Inferior parietal cortex (tissue), 1 donor: ENCODE measurements at regions not wholly inside any gene's neighbourhood (a gene's known extent, or its start where the extent isn't known, plus 50 kb on each side); places are given as distances from the start of the nearest gene placed in this dataset.
"Not testable (repeated sequence)": the region's sequence is repeated elsewhere in the genome, so short reads cannot be mapped to it uniquely, and the experiment has no call there.

Experiments
- DNase-seq: peaks from one replicate; pipeline ENCODE4 v3.0.0-alpha.2; 2016; ENCODE audit errors: extremely low spot score

DNA sequence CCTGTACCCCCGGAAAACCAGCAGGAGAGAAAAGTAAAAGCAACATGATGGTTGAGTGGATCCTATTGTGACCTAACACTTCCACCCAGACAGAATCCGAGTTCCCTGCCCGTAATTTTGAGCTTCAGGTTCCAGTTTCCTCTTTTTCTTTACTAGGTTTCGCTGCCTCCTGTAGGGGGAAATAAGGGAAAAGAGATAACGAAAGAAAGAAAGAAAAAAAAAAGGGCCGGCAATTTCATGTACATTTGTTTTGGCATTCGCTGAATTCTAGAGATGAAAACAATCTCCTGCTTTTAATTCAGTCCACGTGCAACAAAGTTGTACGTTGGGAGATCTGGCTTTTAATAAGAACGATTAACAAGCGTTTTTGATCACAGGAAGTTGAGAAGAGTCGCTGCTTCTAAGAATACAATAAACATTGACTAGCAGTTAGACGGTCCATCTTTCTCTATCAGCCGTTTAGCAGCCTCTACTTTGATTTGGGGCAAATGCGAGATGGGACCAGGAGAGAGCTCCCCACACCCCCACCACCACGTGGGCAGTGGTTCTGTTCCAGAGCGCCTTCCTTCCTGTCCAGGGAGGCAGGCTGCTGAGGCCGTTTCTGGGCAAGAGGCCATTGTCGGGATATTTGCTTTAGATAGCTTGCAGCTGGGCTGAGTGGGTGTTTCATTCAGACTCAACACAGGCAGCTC is 155.9 kb upstream of the RUNX1 start:
- peak; percentile 44 for DNase-seq

DNA sequence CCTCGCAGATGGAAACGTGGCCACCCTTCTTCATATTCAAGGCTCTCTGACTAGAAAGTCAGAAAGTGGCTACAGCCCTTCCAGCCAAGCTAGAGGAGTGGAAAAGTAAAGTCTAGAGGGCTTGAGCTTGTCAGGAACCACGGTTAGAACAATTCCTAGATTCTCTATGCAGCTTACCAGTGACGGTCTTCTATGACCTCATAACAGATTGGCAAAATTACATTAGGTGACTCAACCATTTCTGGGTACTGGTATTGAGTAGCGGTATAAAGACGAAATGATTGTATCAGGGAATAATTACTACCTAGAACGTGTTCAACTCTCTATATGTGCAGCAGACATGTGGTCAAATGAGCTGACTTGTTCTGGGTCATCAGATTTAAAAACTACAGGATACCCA is 155.0 kb upstream of the RUNX1 start:
- DNase-seq, result no peak

DNA sequence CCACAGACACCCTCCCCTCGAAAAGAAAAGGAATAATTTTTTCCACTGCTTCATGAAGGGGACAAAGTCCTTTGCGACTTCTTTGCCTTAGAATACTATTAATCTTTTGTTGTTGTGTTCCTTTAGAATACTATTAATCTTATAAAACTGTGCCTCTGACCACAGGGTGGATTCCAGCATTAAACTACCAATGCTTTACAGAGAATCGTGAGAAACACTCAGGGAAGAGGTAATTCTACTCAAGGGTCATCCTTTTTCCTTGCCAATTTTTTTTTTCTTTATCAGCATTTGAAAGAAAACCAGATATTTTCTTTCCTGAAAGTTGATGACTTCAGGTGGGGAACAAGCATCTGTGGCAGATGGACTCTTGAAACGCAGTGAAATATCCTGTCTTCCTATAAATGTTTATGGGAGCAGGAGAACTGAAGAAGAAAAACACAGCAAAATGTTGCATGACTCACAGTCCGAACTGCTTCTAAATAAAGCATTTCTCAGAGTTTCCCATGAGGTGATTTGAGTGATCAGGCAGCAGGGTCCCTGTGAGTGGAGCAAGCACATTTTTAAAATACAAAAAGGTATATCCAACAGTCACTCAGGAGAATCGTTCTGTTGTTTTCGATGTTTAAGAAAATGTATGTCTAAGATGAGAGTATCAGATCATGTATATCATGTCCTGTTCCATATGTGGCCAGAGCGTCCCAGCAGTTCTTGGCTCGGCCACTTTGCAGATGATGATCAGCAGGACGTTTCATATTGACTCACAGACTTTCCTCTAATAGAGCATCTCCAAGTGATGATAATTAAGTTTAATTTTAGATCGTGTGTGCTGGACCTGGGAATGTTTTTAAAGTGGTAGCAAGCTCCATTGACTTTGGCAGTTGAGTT is 154.2 kb upstream of the RUNX1 start:
- no peak for DNase-seq

DNA sequence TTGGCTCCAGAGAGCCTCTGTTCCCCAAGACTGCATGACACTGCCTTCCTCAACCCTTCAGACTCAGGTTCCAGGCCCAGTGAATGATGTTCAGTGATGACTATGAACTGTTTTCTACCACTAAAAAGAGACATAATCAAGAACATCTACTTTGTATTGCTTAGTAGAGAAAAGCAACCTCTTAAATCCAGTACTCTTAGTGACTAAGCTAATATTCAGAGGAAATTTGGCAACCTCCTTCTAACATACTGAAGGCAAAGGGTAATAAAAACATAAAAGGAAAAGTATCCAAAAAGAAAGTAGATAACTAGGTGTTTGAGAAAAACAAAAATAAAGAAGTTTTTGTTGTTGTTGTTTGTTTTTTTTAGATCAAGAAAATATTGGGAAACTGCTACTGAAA is 153.3 kb upstream of the RUNX1 start:
- no peak for DNase-seq

DNA sequence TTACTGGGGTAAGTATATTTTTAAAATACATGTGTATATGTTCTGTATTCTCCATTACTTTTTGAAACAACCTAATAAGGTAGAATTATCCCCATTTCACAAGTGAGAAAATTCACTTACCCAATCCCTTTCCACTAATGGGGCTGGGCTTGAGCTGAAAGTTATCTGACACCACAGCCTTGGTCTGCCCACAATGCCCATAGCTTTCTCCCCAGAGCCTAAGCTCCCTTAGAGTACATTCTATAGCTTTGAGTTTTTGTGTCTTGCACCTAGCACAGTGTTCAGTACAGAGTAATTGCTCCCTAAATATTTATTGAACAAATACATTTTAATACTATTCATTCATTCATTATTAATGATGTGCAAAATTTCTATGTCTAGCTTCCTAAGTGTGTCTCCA is 152.7 kb upstream of the RUNX1 start:
- DNase-seq, result no peak

DNA sequence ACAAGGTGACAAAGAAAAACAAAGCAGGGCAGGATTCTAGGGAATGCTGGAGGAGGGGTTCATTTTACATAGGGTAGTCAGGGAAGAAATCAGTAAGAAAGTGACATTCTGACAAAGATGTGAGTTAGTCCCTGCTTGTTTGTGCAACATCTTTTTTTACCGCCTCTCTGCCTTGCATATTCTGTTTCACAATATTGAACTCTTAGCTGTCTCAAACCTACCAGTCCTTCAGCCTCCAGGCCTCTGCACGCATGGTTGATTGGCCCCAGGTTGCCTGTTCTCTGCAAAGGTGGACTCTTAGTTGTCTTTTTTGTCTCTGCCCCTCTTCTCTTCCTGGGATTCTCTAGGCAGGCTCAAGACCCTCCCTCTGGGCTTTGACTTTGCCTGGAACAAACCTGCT is 152.2 kb upstream of the RUNX1 start:
- DNase-seq, result no peak

DNA sequence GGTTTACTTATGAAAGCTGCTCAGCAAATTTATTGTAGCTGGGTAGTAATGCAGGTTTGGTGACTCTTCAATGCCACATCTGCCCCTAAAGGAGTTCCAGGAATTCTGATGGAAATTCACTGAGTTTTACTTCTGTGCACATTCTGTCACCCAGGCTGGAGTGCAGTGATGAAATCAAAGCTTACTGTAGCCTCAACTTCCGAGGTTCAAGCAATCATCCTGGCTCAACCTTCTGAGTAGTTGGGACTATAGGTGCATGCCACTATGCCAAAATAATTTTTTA is 150.6 kb upstream of the RUNX1 start:
- DNase-seq, result no peak

DNA sequence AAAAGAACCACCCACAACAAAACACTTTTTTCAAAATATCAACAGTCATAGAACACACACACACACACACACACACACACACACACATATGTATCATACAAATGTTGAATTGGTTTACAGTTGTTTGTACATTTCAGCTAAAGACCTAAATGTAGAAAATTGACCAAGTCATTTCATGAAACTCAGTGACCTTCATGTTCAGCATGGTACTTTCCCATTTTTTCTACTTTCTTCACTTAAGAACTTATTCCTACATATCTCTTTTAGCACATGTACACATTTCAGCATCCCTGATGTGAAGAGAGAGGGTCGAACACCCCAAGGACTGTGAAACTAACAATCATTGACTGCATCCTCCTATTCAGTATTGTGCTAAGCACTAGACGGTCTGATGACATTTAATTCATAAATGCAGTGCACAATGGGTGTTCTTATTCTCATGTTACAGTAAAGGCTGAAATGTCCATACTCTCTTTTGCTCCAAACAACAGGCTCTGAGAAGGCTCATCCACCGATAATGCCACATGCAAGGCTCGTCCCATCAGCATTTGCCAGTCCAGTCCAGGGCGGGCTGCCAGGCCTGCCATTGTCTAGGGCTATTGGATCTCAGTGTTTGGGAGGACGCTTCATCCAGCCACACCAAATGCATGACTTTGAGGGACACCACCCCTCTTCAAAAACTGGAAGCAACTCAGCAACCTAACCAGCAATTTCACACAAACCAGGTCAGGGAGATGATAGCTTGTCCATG is 150.1 kb upstream of the RUNX1 start:
- no peak for DNase-seq

DNA sequence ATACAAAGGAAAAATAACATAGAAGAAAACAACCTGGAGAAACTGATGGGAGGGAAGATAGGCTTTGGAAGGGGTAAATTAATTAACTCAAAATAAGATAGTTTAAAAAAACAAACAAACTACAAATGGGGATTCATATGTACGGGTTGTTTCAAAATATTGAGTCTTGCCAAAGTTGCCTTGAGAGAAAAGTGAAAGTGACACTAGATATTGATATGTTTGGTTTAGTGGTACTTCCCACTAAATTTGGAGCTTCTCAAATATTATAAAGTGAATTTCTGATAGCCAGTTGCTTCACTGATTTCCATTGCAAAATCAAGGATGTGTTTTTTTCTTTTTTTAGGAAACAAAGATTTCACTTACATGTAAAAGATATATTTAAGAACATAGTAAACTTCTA is 149.5 kb upstream of the RUNX1 start:
- no peak for DNase-seq

DNA sequence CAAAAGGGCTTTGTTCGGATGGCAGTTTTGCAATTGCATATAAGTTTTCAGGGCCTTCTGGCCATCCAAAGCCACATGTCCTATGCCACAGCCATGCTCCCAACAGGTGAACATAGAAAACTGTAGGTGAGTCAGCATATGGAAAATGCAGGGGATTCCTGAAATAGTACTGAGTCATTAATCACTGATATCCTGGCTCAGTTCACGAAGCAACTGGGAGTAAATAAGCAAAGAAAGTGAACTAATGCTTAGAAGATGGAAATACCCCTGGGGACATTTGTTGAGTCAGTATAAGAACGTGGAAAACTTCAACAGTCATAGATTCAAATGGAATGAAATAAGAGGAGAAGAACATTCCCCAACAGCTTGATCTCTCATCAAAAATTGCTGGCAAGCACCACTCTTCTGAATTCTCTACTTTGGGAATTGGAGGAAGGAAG is 148.9 kb upstream of the RUNX1 start:
- no peak for DNase-seq

DNA sequence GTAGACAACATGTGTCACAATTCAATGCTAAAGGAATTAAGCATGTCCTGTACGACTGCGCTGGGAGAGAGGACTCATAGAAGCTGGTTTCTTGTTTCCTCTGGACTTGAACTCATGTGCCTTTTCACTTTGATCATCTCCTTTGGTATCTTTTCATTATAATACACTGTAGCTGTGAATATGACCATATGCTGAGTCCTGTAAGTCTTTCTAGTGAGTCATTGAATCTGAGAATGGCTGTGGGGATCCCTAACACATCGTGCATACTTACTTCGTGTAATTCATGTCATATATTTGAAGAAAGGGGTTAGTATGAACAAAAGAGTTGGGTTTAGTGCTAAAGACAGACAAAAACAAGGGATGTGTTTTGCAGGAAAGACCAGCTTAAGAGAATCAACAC is 148.1 kb upstream of the RUNX1 start:
- no peak for DNase-seq

DNA sequence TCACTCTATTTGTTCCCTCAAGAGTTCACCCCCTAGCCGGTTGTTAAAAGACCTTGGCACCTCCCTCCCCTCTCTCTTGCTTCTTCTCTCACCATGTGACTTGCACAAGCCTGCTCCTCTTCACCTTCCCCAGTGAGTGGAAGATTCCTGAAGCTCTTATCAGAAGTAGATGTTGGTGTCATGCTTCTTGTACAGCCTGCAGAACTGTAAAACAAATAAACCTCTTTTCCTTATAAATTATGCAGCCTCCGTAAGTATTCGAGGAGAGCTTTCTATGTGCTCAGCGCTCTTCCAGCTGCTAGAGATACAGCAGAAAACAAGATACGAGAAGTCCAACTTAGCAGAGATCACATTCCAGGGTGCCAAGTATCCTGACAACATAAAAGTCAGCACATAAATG is 147.0 kb upstream of the RUNX1 start:
- no peak for DNase-seq

DNA sequence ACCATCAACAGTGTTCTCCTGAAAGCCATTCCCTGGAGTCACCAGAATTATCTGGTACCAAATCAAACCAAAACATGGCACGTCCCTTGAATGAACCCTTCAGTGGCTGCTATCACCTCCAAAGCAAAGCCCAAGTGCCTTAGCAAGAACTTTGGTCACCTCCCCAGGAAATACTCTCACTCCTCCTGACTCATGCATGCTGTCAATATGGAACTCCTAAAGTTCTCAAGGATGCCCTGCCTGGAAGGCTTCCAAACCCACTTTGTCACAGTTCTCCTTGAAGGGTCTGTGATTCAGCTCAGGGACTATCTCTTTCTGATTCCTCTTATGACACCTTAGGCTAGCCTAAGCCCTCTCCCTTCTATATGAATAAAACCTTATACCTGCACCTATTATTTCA is 146.1 kb upstream of the RUNX1 start:
- no peak for DNase-seq

DNA sequence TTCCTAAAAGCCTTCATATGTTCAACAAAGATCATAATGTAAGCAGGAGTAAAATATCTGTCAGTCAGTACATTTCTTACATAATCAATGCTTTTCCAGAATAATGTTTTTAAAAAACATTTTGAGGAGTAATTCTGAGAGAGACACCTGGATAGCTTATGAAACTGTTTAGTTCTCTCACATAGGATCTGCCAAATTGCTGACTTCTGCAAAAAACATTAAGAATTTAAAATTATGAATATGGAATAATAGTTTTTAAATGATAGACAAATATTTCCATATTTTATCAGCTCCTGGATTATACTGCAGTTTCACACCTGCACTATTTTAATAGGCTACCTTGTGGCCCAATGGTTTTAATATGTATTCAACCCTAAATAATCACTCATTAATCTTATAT is 142.7 kb upstream of the RUNX1 start:
- DNase-seq, result no peak

DNA sequence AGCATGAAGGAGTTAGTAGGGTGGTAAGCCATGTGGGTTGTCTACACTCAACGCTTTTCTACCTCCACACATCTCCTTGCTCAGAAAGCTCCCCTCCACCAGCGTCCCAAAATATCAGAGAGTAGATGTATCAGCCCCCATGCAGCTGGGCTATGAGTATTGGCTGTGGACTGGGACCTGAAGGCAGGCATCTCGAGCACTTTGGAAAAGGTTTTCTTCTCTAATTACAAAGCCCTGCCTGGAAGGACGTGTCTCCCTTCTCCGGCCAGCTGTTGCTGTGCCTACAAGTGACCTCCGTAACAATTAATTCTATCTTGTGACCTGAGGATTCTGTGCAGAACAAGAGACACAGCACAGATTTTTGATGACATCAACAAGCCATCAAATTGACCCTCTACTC is 142.0 kb upstream of the RUNX1 start:
- DNase-seq, result no peak

DNA sequence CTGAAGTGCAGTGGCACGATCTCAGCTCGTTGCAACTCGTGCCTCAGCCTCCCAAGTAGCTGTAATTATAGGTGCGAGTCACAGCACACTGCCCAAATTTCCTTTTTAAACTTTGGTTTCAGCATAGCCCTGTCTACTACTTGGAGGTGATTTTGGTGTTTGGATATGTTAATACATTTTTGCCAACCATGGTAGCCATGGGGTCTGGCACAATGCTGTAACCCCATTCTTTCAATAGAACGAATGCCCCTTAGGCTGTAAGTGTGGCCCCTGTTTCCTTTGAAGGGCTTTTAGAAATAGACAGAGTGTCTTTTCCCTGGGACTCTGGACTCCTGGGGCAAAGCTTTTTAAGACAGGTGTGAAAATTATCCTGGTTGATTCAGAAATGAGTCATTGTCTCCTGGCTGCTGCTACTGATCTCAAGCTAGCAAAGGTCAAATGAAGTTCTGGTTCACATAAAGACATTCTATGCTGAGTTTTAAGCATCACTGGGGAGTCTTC is 141.1 kb upstream of the RUNX1 start:
- DNase-seq, result no peak

DNA sequence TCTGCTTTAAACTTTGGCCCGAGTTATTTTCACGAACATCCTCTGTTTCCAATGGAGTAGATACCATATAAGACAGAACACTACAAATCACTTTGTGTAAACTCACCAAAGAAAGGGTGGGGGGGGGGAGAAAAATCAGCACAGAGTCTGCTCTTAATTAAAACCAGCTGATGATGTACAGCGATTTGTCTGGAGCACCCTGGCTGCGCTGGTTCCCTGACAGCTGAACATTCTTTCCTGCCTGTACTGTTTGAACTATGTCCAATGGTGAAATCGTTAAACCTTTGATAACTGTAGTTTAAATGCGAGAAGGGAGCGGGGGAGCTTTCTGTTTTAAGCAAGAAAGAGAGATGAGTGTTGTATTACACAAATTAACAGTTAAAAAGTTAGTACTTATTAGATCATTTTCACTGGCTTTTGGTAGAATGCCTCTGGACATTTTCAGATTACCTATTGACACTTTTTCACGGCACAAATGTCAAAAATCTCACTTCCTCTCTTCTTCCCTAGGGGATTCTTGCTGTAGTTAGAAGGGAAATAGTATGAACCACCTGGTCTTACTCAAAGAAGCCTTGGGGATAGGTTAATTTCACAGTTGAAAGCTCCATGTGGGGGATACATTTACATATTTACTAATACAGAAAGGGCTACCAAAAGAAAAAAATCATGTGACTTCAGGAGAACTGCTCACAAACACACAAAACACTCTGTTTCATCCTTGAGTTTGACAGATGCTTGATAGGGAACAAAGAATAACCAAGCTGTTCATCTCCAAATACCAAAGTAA is 140.2 kb upstream of the RUNX1 start:
- DNase-seq, result no peak

DNA sequence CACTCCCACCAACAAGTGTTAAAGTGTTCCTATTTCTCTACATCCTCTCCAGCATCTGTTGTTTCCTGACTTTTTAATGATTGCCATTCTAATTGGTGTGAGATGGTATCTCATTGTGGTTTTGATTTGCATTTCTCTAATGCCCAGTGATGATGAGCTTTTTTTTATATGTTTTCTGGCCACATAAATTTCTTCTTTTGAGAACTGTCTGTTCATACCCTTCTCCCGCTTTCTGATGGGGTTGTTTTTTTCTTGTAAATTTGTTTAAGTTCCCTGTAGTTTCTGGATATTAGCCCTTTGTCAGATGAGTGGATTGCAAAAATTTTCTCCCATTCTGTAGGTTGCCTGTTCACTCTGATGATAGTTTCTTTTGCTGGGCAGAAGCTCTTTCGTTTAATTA is 134.3 kb upstream of the RUNX1 start:
- DNase-seq, result not testable (repeated sequence)

DNA sequence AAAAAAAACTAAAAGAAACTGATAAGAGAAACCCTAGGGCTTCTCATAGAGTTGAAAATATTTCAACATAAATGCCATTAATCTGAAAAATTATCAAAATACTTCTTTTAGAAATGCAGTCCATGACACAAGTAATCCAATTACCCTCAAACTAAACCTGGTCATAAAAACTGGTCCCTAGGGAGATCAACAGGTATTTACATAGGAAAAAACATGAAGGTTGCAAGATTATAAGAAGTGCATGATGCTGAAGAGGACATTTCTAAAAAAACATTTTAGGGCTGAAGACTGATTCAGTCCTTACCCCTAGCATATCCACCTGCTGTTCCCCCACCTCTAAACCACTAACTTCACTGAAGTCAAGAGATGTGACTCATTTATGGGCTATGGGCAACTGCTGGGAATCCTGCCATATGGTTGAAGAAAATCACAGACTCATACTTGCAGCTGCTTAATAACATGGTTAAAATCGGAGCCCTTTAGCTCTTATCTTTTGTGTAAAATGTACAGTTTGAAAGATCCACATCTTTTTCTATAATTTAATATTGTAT is 131.0 kb upstream of the RUNX1 start:
- DNase-seq, result no peak

DNA sequence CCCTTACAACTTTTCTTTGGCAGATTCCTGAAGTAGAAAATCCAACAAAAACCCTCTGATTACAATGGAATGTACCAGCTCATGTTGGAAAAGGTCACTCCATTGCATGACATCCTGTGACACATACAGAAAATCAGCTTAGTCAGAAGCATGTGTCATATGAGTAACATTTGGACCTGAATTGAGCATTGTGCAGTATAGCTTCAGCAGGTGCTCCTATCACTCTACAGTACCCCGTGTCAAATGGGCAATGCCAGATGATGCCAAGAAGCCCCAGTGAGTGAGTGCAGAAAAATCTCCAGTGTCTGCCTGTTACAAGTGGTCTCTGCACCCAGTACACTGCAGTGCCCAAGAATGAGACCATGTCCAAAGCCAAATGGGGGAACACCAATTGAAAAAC is 129.7 kb upstream of the RUNX1 start:
- DNase-seq, result no peak

DNA sequence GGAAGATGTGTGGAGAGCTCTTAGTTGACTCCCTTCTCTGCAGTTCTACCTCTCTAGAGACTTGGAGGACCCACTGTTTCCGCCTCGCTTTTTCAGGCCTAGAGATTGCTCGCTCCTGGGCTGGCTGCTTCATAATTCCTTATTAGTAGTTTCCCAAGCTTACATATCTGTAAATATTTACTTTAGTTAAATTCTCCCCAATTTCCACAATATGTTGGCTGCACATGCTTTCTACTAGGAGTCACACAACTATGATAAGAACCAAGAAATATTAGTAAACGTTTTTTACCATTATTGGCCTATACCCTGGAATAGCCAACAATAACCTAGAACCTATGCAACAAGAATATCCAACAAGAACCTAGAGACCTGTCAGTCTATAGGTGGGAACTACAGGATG is 129.0 kb upstream of the RUNX1 start:
- no peak for DNase-seq

DNA sequence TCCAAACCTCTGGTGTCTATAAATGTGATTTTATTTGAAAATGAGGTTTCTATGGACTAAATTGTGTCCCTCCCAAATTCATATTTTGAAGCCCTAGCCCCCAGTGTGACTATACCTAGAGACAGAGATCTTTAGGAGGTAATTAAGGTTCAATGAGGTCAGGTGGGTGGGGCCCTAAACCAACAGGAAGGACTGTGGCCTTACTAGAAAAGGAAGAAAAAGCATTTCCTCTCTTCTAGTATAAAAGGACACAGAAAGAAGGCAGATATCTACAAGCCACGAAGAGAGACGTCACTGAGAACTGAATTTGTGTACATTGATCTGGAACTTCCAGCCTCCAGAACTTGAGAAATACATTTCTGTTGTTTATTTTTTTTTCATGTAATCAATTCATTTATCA is 123.1 kb upstream of the RUNX1 start:
- no peak for DNase-seq
